HEK293 (cell line): ENCODE measurements at regions not wholly inside any gene's neighbourhood (a gene's known extent, or its start where the extent isn't known, plus 50 kb on each side); places are given as distances from the start of the nearest gene placed in this dataset.

Source experiments
- CTCF ChIA-PET: fragments of 350-600 bp; formaldehyde crosslinking; extraction: SDS; loops from one replicate; lab custom pipeline; 2021; ENCODE audit warnings: antibody characterized with exemption; lab: Yijun Ruan, JAX
- POLR2A ChIA-PET: fragments of 300-600 bp; formaldehyde crosslinking; extraction: SDS; loops from one replicate; lab custom pipeline; 2020; ENCODE audit warnings: antibody characterized with exemption, inconsistent platforms; lab: Yijun Ruan, JAX
- H3K27ac ChIP-seq: fragments of 200-500 bp; sonication (Bioruptor generic); 2 replicates; pipeline ENCODE4 v1.5.1; 2014; ENCODE audit warnings: low read depth, low read length, control low read depth, inconsistent platforms; ENCODE audit errors: extremely low read depth
- H3K36me3 ChIP-seq, 2 experiments: fragments of 200-500 bp in 1 of 2; sonication (Bioruptor generic) in 1 of 2; 1 replicate in 1 of 2; 2 replicates in 1 of 2; pipeline ENCODE4 v1.5.1; 2014 to 2017; ENCODE audit warnings: inconsistent platforms in 2 of 2, low read length in 2 of 2; ENCODE audit not compliant: control insufficient read depth in 2 of 2, insufficient read depth in 1 of 2
- H3K4me1 ChIP-seq: fragments of 200-500 bp; sonication (Bioruptor generic); 2 replicates; pipeline ENCODE4 v1.5.1; 2014; ENCODE audit warnings: mild to moderate bottlenecking, low read length, inconsistent platforms; ENCODE audit not compliant: control insufficient read depth, insufficient read depth
- H3K4me3 ChIP-seq: 2 replicates; pipeline ENCODE4 v1.5.1; 2011; ENCODE audit warnings: low read depth, mild to moderate bottlenecking, control low read depth, low read length, moderate library complexity
- H3K9me3 ChIP-seq: fragments of 200-500 bp; sonication (Bioruptor generic); 2 replicates; pipeline ENCODE4 v1.5.1; 2014; ENCODE audit warnings: low read depth, low read length, inconsistent platforms; ENCODE audit not compliant: control insufficient read depth, insufficient read depth
- BCL11B ChIP-seq: fragments of 450-650 bp; formaldehyde crosslinking; IDR thresholded peaks from 2 replicates; pipeline ENCODE4 v1.5.1; 2016; ENCODE audit warnings: low read depth, missing biosample characterization, missing genetic modification characterization
- EGR2 ChIP-seq: fragments of 450-650 bp; formaldehyde crosslinking; IDR thresholded peaks from 2 replicates; pipeline ENCODE4 v1.5.1; 2016; ENCODE audit warnings: low read depth, missing biosample characterization, missing genetic modification characterization
- GFI1B ChIP-seq: fragments of 450-650 bp; formaldehyde crosslinking; IDR thresholded peaks from 2 replicates; pipeline ENCODE4 v1.5.1; 2016; ENCODE audit warnings: missing biosample characterization, missing genetic modification characterization
- GLIS2 ChIP-seq: fragments of 450-650 bp; formaldehyde crosslinking; IDR thresholded peaks from 2 replicates; pipeline ENCODE4 v1.5.1; 2016; ENCODE audit warnings: missing biosample characterization, missing genetic modification characterization
- KLF8 ChIP-seq: fragments of 450-650 bp; formaldehyde crosslinking; IDR thresholded peaks from 2 replicates; pipeline ENCODE4 v1.5.1; 2016; ENCODE audit warnings: missing biosample characterization, missing genetic modification characterization
- SALL2 ChIP-seq: fragments of 450-650 bp; formaldehyde crosslinking; IDR thresholded peaks from 2 replicates; pipeline ENCODE4 v1.5.0; 2017; ENCODE audit warnings: missing biosample characterization, mild to moderate bottlenecking, missing genetic modification characterization, borderline replicate concordance
- TCF7L2 ChIP-seq: IDR thresholded peaks from 2 replicates; pipeline ENCODE4 v1.6.1; 2011; ENCODE audit warnings: low read depth, mild to moderate bottlenecking, inconsistent platforms, low read length, moderate library complexity, borderline replicate concordance
- TRIM28 ChIP-seq: IDR thresholded peaks from 2 replicates; pipeline ENCODE4 v1.6.1; 2011; ENCODE audit warnings: low read length, control low read depth, borderline replicate concordance
- WT1 ChIP-seq: fragments of 450-650 bp; formaldehyde crosslinking; IDR thresholded peaks from 2 replicates; pipeline ENCODE4 v1.5.1; 2016; ENCODE audit warnings: missing biosample characterization, missing genetic modification characterization
- ZBTB20 ChIP-seq: fragments of 450-650 bp; formaldehyde crosslinking; IDR thresholded peaks from 2 replicates; pipeline ENCODE4 v1.5.1; 2016; ENCODE audit warnings: missing biosample characterization, missing genetic modification characterization
- ZBTB8A ChIP-seq: fragments of 450-650 bp; formaldehyde crosslinking; IDR thresholded peaks from 2 replicates; pipeline ENCODE4 v1.5.1; 2016; ENCODE audit warnings: missing biosample characterization, missing genetic modification characterization
- ZFP69B ChIP-seq: fragments of 450-650 bp; formaldehyde crosslinking; IDR thresholded peaks from 2 replicates; pipeline ENCODE4 v1.5.1; 2016; ENCODE audit warnings: missing biosample characterization, missing genetic modification characterization
- ZNF114 ChIP-seq: fragments of 450-650 bp; formaldehyde crosslinking; IDR thresholded peaks from 2 replicates; pipeline ENCODE4 v1.5.0; 2017; ENCODE audit warnings: missing biosample characterization, missing genetic modification characterization
- ZNF132 ChIP-seq: fragments of 450-650 bp; formaldehyde crosslinking; IDR thresholded peaks from 2 replicates; pipeline ENCODE4 v1.5.1; 2017; ENCODE audit warnings: missing biosample characterization, missing genetic modification characterization, borderline replicate concordance
- ZNF133 ChIP-seq: fragments of 450-650 bp; formaldehyde crosslinking; IDR thresholded peaks from 2 replicates; pipeline ENCODE4 v1.5.1; 2016; ENCODE audit warnings: missing biosample characterization, missing genetic modification characterization
- ZNF140 ChIP-seq: fragments of 450-650 bp; formaldehyde crosslinking; IDR thresholded peaks from 2 replicates; pipeline ENCODE4 v1.5.1; 2016; ENCODE audit warnings: missing biosample characterization, missing genetic modification characterization
- ZNF146 ChIP-seq: fragments of 450-650 bp; formaldehyde crosslinking; IDR thresholded peaks from 2 replicates; pipeline ENCODE4 v1.5.1; 2016; ENCODE audit warnings: missing biosample characterization, missing genetic modification characterization
- ZNF239 ChIP-seq: fragments of 450-650 bp; formaldehyde crosslinking; IDR thresholded peaks from 2 replicates; pipeline ENCODE4 v1.5.1; 2016; ENCODE audit warnings: missing biosample characterization, missing genetic modification characterization
- ZNF26 ChIP-seq: fragments of 450-650 bp; formaldehyde crosslinking; IDR thresholded peaks from 2 replicates; pipeline ENCODE4 v1.5.1; 2016; ENCODE audit warnings: missing biosample characterization, missing genetic modification characterization
- ZNF366 ChIP-seq: fragments of 450-650 bp; formaldehyde crosslinking; conservative IDR thresholded peaks from 2 replicates; pipeline ENCODE4 v1.5.1; 2016; ENCODE audit warnings: missing biosample characterization, missing genetic modification characterization
- ZNF530 ChIP-seq: fragments of 450-650 bp; formaldehyde crosslinking; IDR thresholded peaks from 2 replicates; pipeline ENCODE4 v1.5.1; 2016; ENCODE audit warnings: low read depth, missing biosample characterization, missing genetic modification characterization
- ZNF560 ChIP-seq: fragments of 450-650 bp; formaldehyde crosslinking; IDR thresholded peaks from 2 replicates; pipeline ENCODE4 v1.5.1; 2017; ENCODE audit warnings: missing biosample characterization, missing genetic modification characterization, borderline replicate concordance
- ZNF645 ChIP-seq: fragments of 450-650 bp; formaldehyde crosslinking; IDR thresholded peaks from 2 replicates; pipeline ENCODE4; 2016; ENCODE audit warnings: missing biosample characterization, missing genetic modification characterization
- ZNF677 ChIP-seq: fragments of 450-650 bp; IDR thresholded peaks from 2 replicates; pipeline ENCODE4 v1.5.0; 2018; ENCODE audit warnings: missing biosample characterization, mild to moderate bottlenecking, missing genetic modification characterization, moderate library complexity
- ZNF707 ChIP-seq: fragments of 450-650 bp; formaldehyde crosslinking; IDR thresholded peaks from 2 replicates; pipeline ENCODE4 v1.5.1; 2016; ENCODE audit warnings: missing biosample characterization, missing genetic modification characterization
- ZNF768 ChIP-seq: fragments of 450-650 bp; formaldehyde crosslinking; IDR thresholded peaks from 2 replicates; pipeline ENCODE4 v1.5.1; 2018; ENCODE audit warnings: missing biosample characterization, mild to moderate bottlenecking, missing genetic modification characterization
- ZNF792 ChIP-seq: fragments of 450-650 bp; formaldehyde crosslinking; IDR thresholded peaks from 2 replicates; pipeline ENCODE4 v1.5.1; 2016; ENCODE audit warnings: missing biosample characterization, missing genetic modification characterization
- ZNF837 ChIP-seq: fragments of 450-650 bp; formaldehyde crosslinking; IDR thresholded peaks from 2 replicates; pipeline ENCODE4 v1.5.1; 2016; ENCODE audit warnings: missing biosample characterization, missing genetic modification characterization
- ZXDB ChIP-seq: fragments of 450-650 bp; formaldehyde crosslinking; IDR thresholded peaks from 2 replicates; pipeline ENCODE4 v1.5.1; 2016; ENCODE audit warnings: missing biosample characterization, missing genetic modification characterization

- Histone ChIP-seq H3K27ac (no peak overlapping the region), H3K9me3 (no peaks in the 10 kb centered on the region), H3K4me1 (no peaks in the 10 kb centered on the region), H3K36me3 (no peaks in the 10 kb centered on the region), H3K4me3 (no peak overlapping the region)
- ChIA-PET CTCF (no interaction called here), POLR2A (no interaction called here)
- TF ChIP-seq BCL11B (tag by site-specific recombination), result no peak
- TF ChIP-seq ZBTB20 (tag by site-specific recombination), result no peak
- TF ChIP-seq ZNF768 (tag by site-specific recombination), result no peak
Observed at GRCh38 chr3:74314696-74315095, 299.8 kb downstream of the CNTN3 start.

GRCh38 chr3:74309716-74310115 is 304.7 kb downstream of the CNTN3 start:
- TF ChIP-seq TRIM28 (no peak), KLF8 (no peak), ZNF366 (tag by site-specific recombination) (no peak), ZNF645 (tag by site-specific recombination) (no peak), GFI1B (tag by site-specific recombination) (no peak), ZNF114 (tag by site-specific recombination) (no peak), ZNF146 (tag by site-specific recombination) (no peak), ZNF837 (tag by site-specific recombination) (no peak), ZNF530 (no peak), TCF7L2 (no peak), ZNF560 (no peak), ZNF239 (tag by site-specific recombination) (no peak), ZNF133 (no peak), ZBTB8A (tag by site-specific recombination) (no peak), ZFP69B (no peak), EGR2 (no peak), ZNF707 (tag by site-specific recombination) (no peak), GLIS2 (no peak)
- ChIA-PET CTCF (no interaction called here), POLR2A (no interaction called here)
- H3K4me1 ChIP-seq, result no peaks in the 10 kb centered on the region
- no peak overlapping the region for H3K27ac ChIP-seq
- no peak overlapping the region for H3K4me3 ChIP-seq
- no peaks in the 10 kb centered on the region for H3K9me3 ChIP-seq
- H3K36me3 ChIP-seq, result no peaks in the 10 kb centered on the region

GRCh38 chr3:74304424-74304823 is 310.0 kb downstream of the CNTN3 start:
- Histone ChIP-seq H3K9me3 (no peaks in the 10 kb centered on the region), H3K36me3 (no peaks in the 10 kb centered on the region), H3K27ac (no peak overlapping the region), H3K4me3 (no peak overlapping the region), H3K4me1 (no peaks in the 10 kb centered on the region)
- POLR2A ChIA-PET, result no interaction called here
- TF ChIP-seq ZNF26 (tag by site-specific recombination) (no peak), ZXDB (tag by site-specific recombination) (no peak), ZNF114 (tag by site-specific recombination) (no peak), ZNF707 (tag by site-specific recombination) (no peak), SALL2 (tag by site-specific recombination) (no peak), ZNF140 (no peak), ZBTB20 (tag by site-specific recombination) (no peak), EGR2 (no peak), ZNF792 (no peak), KLF8 (no peak), ZNF677 (no peak), WT1 (tag by site-specific recombination) (no peak), ZNF132 (tag by site-specific recombination) (no peak)
- CTCF ChIA-PET, result no interaction called here
